HFF-Myc (cell line): ENCODE measurements at regions not wholly inside any gene's neighbourhood (a gene's known extent, or its start where the extent isn't known, plus 50 kb on each side); places are given as distances from the start of the nearest gene placed in this dataset.

ENCODE experiments used
- DNase-seq: peaks from one replicate; pipeline ENCODE4 v3.0.0-alpha.2; 2011; ENCODE audit warnings: low read depth; ENCODE audit errors: extremely low read depth
- H3K4me3 ChIP-seq: replicated peaks from 2 replicates; pipeline ENCODE4 v1.5.1; 2011; ENCODE audit warnings: low read depth, mild to moderate bottlenecking, control low read depth, low read length
- TF ChIP-seq, protein P1 (sequence below): IDR thresholded peaks from 2 replicates; pipeline ENCODE4 v1.5.1; 2012; ENCODE audit warnings: mild to moderate bottlenecking, low read depth, low read length, control low read depth; ENCODE audit errors: missing control alignments

GRCh38 chr5:62685221-62685620 lies 106.6 kb downstream of the LRRC70 start:
- H3K4me3 ChIP-seq: no peak overlapping the region
- TF ChIP-seq, protein P1, sequence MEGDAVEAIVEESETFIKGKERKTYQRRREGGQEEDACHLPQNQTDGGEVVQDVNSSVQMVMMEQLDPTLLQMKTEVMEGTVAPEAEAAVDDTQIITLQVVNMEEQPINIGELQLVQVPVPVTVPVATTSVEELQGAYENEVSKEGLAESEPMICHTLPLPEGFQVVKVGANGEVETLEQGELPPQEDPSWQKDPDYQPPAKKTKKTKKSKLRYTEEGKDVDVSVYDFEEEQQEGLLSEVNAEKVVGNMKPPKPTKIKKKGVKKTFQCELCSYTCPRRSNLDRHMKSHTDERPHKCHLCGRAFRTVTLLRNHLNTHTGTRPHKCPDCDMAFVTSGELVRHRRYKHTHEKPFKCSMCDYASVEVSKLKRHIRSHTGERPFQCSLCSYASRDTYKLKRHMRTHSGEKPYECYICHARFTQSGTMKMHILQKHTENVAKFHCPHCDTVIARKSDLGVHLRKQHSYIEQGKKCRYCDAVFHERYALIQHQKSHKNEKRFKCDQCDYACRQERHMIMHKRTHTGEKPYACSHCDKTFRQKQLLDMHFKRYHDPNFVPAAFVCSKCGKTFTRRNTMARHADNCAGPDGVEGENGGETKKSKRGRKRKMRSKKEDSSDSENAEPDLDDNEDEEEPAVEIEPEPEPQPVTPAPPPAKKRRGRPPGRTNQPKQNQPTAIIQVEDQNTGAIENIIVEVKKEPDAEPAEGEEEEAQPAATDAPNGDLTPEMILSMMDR: no peak
- no peak for DNase-seq

DNA sequence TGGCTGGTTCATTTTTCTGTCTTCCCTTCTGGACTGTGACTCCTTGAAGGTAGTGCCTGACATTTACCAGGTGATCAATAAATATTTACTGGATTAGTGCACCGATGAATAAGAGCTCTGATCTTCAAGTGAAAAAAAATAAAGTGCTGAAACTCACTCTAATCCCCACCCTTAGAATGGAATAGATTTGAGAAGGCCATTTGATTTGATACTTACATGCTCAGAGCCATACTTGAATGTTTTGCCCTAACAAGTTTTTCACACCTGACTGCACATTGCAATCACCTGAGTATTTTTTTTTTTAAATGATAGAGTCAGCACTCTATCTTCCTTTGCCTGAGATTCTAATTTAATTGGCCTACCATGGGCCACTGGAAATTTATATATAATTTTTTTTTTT lies 105.7 kb downstream of the LRRC70 start:
- DNase-seq: no peak
- no peak overlapping the region for H3K4me3 ChIP-seq
- TF ChIP-seq, protein P1: no peak

GRCh38 chr5:62682059-62682458 lies 103.4 kb downstream of the LRRC70 start:
- DNase-seq: no peak
- no peak overlapping the region for H3K4me3 ChIP-seq
- TF ChIP-seq, protein P1: no peak

- TF ChIP-seq, protein P1: no peak
- H3K4me3 ChIP-seq: no peak overlapping the region
- no peak for DNase-seq
Observed at GRCh38 chr5:62681117-62681850, 102.7 kb downstream of the LRRC70 start.

GRCh38 chr5:62680121-62680520 lies 101.5 kb downstream of the LRRC70 start:
- TF ChIP-seq, protein P1: no peak
- DNase-seq: no peak
- H3K4me3 ChIP-seq: no peak overlapping the region
